Right lobe of liver (tissue), 6 donors: ENCODE measurements at regions not wholly inside any gene's neighbourhood (a gene's known extent, or its start where the extent isn't known, plus 50 kb on each side); places are given as distances from the start of the nearest gene placed in this dataset.

ENCODE experiments used
- ATAC-seq, 4 donors: fragments of 200-7000 bp; cut with Tn5 transposase; one replicate each; pipeline ENCODE4 v1.9.1; 2020; ENCODE audit warnings: mild to moderate bottlenecking in 4 of 4, moderate library complexity in 4 of 4
- DNase-seq, 3 donors: peaks; one replicate each; pipeline ENCODE4 v3.0.0-alpha.2; 2020
- H3K27ac ChIP-seq, 3 donors: fragments of 200-600 bp; one replicate each; pipeline ENCODE4 v1.8.0; 2022
- H3K27me3 ChIP-seq, 2 donors: fragments of 200-600 bp; one replicate each; pipeline ENCODE4 v1.8.0; 2022
- H3K36me3 ChIP-seq, 4 donors: fragments of 200-600 bp; sonication (generic) in 1 of 4; one replicate each; pipeline versions ENCODE4 v1.5.1 to v1.8.0; 2017 to 2022; ENCODE audit warnings: control low read depth in 1 of 4
- H3K4me1 ChIP-seq, 4 donors: fragments of 200-600 bp; sonication (generic) in 1 of 4; one replicate each; pipeline versions ENCODE4 v1.5.1 to v1.8.0; 2017 to 2022; ENCODE audit warnings: control low read depth in 1 of 4
- H3K4me3 ChIP-seq, 3 donors: fragments of 200-600 bp; one replicate each; pipeline ENCODE4 v1.8.0; 2022
- H3K9me3 ChIP-seq, 4 donors: fragments of 200-600 bp; sonication (generic) in 1 of 4; one replicate each; pipeline versions ENCODE4 v1.5.1 to v1.8.0; 2017 to 2022; ENCODE audit warnings: control low read depth in 1 of 4
- CTCF ChIP-seq, 4 donors: fragments of 200-600 bp in 3 of 4; fragments of 450-650 bp in 1 of 4; IDR thresholded peaks; one replicate each; pipeline versions ENCODE4 v1.5.1 to v1.8.0; 2016 to 2022; ENCODE audit warnings: antibody characterized with exemption in 4 of 4, mild to moderate bottlenecking in 2 of 4
- POLR2A ChIP-seq: fragments of 450-650 bp; IDR thresholded peaks from one replicate; pipeline ENCODE4 v1.6.1; 2017; ENCODE audit warnings: antibody characterized with exemption, mild to moderate bottlenecking
- WGBS: methylation state at CpG from one replicate; pipeline ENCODE4 v1.1.6; 2018; ENCODE audit warnings: low coverage, low lambda C conversion rate; ENCODE audit not compliant: insufficient coverage; ENCODE audit errors: missing lambda C conversion rate; 5-methylcytosine and 5-hydroxymethylcytosine counted together
- intact Hi-C, 2 donors: fragments of 100-400 bp; cut with DNase I; formaldehyde crosslinking; loops; one replicate each; pipeline versions ENCODE4 v1.11.2 to v1.14.1; 2022
- donor health status: DM: no; HTN: yes; CAD: no.
- donor health status: DM: no; HTN: no; CAD: no.
- donor health status: DM: no; HTN: no; CAD: no.
- donor health status: DM: no; HTN: yes; CAD: no.
- donor health status: DM: no; HTN: yes; CAD: no.

- Histone ChIP-seq H3K27me3 (no peaks in the 10 kb centered on the region), H3K4me1 (no peaks in the 10 kb centered on the region), H3K36me3 (no peaks in the 10 kb centered on the region), H3K9me3 (no peaks in the 10 kb centered on the region), H3K27ac (no peak overlapping the region), H3K4me3 (no peak overlapping the region)
- ATAC-seq (no peak), DNase-seq (no peak)
- intact Hi-C loops = no loop called here
- TF ChIP-seq CTCF (IDR thresholded peaks at IDR 0.05) (no peak), POLR2A (no peak)
- WGBS = 40% methylated on average over 2 of the region's 2 CpGs
These were observed 435.4 kb downstream of the MTRR start for GRCh38 chr5:8304341-8304740.

- DNase-seq = no peak
- TF ChIP-seq CTCF (IDR thresholded peaks at IDR 0.05) (no peak), POLR2A (no peak)
- Histone ChIP-seq H3K4me3 (no peak overlapping the region), H3K27ac (no peak overlapping the region), H3K36me3 (no peaks in the 10 kb centered on the region), H3K4me1 (no peaks in the 10 kb centered on the region), H3K9me3 (no peaks in the 10 kb centered on the region), H3K27me3 (no peaks in the 10 kb centered on the region)
- intact Hi-C loops = no loop called here
- 0% methylated on average over 1 of the region's 5 CpGs for WGBS
- no peak for ATAC-seq
These were observed 437.4 kb downstream of the MTRR start for GRCh38 chr5:8306288-8306896.

GRCh38 chr5:8314965-8315364 lies 446.0 kb downstream of the MTRR start:
- no peak overlapping the region for H3K27ac ChIP-seq
- 13% methylated on average over 3 of the region's 3 CpGs for WGBS
- no peaks in the 10 kb centered on the region for H3K27me3 ChIP-seq
- no peaks in the 10 kb centered on the region for H3K9me3 ChIP-seq
- TF ChIP-seq CTCF (IDR thresholded peaks at IDR 0.05) (no peak), POLR2A (no peak)
- H3K4me3 ChIP-seq = no peak overlapping the region
- H3K4me1 ChIP-seq = no peaks in the 10 kb centered on the region
- ATAC-seq (no peak), DNase-seq (no peak)
- H3K36me3 ChIP-seq = no peaks in the 10 kb centered on the region
- intact Hi-C loops = no loop called here

GRCh38 chr5:8316608-8317280 lies 447.8 kb downstream of the MTRR start:
- Histone ChIP-seq H3K9me3 (no peaks in the 10 kb centered on the region), H3K27me3 (no peaks in the 10 kb centered on the region), H3K4me1 (no peaks in the 10 kb centered on the region), H3K27ac (no peak overlapping the region), H3K4me3 (no peak overlapping the region), H3K36me3 (no peaks in the 10 kb centered on the region)
- ATAC-seq (no peak), DNase-seq (no peak)
- TF ChIP-seq POLR2A (no peak), CTCF (IDR thresholded peaks at IDR 0.05) (no peak)
- WGBS = 17% methylated on average over 6 of the region's 6 CpGs
- intact Hi-C loops = no loop called here
